HG02938 (cell line): ENCODE measurements at regions not wholly inside any gene's neighbourhood (a gene's known extent, or its start where the extent isn't known, plus 50 kb on each side); places are given as distances from the start of the nearest gene placed in this dataset.
"Not testable (repeated sequence)": the region's sequence is repeated elsewhere in the genome, so short reads cannot be mapped to it uniquely, and the experiment has no call there.

Source experiments
- ATAC-seq: cut with Tn5 transposase; IDR thresholded peaks from one replicate; pipeline ENCODE4 v1.9.1; 2021; ENCODE audit warnings: mild to moderate bottlenecking, moderate library complexity; ENCODE audit not compliant: unreplicated experiment

DNA sequence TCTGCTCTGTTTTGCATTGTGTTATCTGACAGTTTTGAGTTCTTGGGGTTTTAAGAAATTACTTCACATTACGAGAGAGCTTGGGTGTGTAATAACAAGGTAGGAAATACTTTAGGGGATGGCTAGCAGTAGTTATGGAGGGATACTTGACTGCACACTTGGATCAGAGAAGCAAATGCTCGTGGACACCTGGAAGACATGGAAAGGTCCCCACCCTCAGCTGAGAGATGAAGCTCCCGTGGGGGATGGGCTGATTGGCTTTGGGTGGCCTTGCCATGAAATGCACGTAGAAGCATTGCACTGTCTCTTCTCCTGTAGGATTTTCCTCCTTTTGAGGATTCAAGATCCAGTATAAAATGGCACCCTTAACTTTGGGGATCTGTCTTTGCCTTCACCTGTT, 61.5 kb upstream of the UNC93A start:
- no peak for ATAC-seq

DNA sequence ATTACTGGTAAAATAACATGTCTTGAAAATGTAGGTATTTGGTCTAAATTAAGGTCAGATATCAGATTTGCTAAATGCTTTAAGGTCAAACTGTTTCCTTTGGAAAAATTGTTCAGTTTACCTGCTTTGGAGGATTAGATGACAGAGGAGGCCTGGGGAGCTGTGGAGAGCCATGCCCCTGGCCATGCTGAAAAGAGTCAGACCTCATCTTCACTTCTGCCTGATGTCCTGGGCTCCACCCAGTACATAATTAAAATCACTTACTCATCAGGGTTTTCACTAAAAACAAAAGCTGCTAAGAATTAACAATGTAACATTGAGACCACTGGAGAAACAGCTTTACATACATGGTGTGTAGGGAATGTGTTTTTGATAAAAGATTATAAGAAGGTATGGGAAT, 60.8 kb upstream of the UNC93A start:
- no peak for ATAC-seq

DNA sequence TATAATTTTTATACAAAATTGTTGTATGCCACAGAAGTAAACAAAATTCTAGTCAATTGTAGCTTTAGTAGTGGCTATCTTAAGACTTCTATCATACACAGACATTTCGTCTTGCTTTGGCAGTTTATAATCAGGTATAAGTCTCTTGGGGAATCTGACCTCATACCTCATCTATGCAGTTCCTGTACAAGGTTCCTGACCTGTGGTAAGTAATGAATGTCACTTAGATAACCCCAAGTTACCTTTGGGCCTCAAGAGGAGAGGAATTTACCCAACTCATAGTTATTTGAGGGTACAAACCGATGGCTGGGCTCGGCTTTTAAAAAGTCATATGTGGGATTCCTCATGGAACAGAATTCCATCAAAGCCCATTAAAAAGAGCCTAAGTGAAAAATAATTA, 58.8 kb upstream of the UNC93A start:
- ATAC-seq: no peak

DNA sequence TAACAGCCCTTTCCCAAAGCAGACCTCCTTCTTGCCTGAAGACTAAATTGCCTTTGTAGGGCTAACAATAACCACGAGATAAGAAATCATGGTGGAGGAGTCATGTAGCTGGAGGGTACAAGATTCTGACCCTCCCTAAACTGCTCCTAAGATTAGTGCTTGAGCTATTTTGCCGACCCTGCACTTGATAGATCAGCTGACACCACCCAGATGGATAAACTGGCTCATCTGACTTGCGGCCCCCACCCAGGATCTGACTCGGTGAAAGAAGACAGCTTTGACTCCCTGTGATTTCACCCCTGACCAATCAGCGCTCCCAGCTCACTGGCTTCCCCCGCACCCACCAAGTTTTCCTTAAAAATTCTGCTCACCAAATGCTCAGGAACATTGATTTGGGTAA, 57.6 kb upstream of the UNC93A start:
- no peak for ATAC-seq

DNA sequence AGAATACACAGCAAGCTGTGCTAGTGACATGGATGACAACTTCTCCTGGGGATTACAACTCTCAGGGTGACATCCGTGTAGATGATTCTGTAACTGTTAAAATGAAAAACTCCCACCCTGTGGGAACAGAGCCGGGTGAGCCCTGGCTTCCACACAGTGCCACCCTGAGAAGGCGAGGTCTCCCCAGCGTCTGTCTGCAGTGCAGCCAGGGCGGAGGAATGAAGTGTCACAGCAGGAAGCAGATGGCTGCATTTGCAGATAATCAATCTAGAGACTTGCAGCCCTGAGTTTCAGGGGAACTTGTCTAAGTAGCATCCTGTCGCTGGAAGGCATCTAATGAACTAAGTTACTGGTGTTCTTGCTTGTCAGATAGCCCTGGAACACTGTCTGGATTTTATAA, 56.5 kb upstream of the UNC93A start:
- ATAC-seq: not testable (repeated sequence)

DNA sequence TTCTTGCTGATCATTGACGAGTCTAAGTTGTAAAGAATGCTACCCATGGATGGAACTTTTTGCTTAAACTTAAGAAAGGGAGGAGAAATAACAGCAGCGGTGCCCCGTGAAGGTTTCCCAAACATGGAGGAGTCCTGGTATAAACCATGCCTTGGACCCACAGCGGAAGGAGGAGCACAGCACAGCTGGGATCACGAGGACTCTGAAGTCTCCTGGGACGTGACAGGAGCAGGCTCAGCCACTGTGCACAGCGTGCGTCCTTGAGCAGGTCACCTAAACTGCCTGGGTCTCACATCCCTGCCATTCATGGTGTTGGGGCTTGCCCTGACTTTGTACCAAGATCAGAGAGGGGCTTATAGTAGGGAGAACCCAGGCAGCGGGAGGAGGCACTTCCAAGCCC, 56.1 kb upstream of the UNC93A start:
- ATAC-seq: no peak

DNA sequence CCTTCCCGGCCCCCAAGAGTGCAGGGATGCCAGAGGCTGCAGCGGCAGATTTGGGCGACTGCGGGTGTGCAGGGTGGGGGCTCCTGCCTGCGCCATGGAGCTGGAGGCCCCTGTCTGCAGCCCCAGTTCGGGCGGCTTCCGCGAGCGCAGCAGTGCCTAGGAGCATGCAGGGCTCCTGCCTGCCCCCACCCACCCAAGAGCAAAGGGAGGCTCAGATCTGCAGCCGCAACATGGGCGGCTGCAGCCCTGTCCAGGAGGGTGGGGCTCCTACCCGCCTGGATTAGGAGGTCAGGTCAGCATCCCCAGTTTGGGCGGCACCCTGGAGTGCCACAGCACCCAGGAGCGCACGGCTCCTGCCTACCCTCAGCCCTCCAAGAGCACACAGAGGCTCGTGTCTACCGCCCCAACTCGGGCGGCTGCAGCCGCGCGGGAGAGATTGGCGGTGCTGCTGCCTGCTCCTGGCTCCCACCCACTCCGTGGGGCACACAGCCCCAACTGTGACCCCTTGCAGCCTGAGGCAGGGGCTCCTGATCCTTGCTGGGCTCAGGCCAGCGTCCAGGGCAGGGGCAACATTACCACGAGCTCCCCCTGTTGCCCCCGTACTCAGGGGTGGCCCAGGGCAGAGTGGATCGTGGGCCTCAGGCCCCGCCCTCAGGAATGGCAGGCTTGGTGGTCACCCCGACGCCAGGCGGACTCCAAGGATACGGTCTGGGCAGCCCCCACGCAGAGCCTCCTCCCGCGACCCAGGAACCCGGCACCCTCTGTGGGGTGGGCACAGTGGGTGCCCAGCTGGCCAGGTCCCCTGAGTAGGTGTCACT, 55.5 kb upstream of the UNC93A start:
- no peak for ATAC-seq

DNA sequence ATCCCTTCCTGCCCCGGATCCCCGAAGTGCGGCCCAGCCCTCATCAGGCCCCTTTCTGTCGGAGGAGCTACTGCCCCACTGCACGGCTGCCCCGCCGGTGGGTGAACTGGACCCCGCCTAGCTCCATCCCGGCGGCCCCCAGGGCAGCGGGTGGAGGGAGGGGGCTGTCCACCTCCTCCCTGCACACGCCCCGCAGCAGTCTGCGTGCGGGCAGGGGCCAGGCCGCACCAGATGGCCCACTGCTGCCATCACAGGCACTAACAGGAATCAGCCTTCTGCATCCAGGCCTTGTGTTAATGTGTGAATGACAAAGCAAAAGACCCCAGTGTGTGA, 54.9 kb upstream of the UNC93A start:
- ATAC-seq: no peak

DNA sequence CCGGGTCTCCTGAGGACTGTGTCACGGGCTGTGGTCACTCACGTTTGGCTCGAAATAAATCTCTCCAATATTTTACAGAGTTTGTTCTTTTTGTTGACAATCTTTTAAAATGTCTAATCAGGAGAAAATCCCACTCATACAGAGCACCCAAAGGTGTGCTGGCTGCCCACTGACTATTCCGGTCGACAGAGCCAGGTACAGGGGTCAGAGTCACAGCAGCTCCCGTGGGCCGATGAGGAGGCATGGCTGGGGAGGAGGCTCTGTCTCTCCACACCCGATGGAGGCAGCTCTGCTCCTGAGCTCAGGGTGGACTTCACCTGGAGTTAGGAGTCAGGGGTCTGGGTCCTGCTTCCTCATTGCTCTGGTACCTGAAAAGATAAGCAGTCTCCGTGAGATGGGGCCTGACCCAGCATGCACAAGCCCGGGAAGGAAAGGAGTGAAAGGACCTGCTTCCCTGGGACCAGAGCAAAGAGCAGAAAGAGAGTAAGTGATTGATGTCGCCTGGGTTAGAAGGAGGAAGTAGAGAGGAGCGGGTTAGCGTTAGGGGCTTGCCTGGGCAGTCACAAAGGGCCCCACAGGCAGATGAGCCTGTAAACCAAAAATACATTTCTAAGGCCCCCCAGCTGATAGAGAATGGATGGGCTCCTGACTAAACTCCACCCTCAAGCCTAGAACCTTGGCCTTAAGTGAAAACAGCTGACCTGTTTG, 53.5 kb upstream of the UNC93A start:
- ATAC-seq: no peak

DNA sequence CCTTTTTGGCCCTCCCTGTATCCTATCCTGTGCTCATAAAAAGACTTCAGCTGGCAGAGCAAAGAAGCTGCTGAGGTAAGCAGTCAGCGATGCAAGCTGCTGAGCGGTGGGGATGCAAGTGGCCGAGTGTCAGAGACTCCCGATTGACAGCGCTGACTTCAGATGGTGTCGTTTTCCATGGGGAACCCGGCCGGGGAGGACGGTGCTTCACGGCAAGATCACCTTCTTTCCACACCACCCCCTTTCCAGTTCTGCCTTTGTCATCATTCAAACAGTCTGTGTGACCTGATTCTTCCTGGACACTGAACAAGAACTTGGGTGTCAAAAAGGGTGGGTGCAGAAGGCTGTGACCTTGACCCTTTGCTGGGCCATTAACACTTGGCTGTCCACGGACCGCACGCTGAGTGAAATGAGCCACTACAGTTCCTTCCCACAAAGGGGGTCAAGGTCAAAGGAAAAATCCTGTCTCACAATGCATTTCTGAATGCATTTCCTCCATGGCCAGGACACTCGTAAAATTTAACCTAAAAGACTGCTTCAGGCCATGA, 52.9 kb upstream of the UNC93A start:
- ATAC-seq: no peak

DNA sequence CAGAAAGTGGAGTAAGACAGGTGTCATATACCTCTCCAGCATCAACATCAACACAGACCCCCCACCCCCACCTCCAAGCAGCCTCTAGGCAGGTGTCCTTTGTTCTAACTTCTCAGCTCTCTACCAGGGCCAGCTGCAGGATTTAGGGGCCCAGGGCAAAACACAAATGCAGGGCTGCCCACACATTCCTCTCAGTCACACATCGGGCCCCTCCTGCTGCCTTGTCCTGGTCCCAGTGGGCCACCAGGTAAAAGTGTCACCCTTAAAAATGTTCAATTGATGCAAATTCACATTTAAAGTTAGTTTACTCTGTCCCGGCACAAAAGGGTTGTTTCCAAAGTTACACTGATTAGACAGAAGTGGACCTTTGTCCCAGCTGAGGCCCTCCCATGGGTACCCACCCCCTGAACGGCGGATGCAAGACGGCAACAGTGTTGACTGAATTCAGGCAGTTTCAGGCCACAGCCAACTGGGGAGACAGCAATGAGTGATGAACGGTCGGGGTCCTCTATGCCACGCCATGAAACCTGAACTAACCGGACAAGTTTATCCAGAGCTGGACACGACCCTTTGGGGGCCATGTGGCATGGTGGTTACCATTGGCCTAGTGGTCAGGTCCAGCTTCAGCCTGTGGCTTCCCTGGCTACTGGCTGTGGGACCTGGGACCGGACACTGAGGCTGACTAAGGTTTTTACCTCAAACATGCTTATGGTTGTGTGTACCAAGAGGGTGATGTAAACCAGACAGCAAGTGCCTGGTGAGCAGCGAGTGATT, 52.2 kb upstream of the UNC93A start:
- ATAC-seq: no peak

DNA sequence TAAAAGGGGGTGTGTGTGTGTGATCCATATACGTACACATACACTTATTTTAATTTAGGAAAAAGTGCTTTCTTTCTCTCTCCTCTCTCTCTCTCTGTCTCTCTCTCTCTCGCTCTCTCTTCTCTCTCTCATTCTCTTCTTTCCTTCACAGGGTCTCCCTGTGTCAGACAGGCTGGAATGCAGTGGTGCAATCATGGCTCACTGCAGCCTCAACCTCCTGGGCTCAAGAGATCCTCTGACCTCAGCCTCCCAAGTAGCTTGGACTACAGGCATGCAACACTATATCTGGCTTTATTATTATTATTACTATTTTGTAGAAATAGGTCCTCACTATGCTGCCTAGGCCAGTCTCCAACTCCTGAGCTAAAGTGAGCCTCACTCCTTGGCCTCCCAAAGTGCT, 51.6 kb upstream of the UNC93A start:
- not testable (repeated sequence) for ATAC-seq

DNA sequence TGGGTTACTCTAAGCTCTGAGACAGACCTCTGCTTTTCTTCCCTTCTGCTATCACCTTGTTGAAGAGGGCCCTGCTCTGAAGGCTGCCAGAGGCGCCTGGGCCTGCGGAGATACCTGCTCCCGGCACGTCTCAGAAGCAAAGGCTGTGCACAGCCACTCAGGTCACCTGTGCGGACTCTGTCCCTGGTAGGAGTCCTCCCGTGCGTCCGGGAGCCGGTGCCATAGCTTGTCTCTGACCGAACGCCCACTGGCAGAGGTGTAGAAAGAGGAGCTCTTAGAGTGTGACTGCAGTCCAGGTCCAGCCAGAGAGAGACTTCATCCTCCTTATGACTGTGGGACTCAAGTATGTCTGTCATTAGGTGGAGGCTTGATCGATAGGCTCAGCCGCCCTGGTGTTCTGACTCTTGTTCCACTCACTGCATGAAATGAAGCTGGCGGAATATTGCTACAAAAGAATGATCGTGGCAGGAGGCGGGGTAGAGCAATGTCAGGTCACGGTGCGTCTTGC, 51.0 kb upstream of the UNC93A start:
- ATAC-seq: no peak
